Stomach smooth muscle (tissue), 2 donors: ENCODE measurements at regions not wholly inside any gene's neighbourhood (a gene's known extent, or its start where the extent isn't known, plus 50 kb on each side); places are given as distances from the start of the nearest gene placed in this dataset.

Experiments used
- H3K27ac ChIP-seq: one replicate; pipeline ENCODE4 v1.7.0; 2013; ENCODE audit warnings: mild to moderate bottlenecking, low read length, inconsistent platforms
- H3K27me3 ChIP-seq, 2 donors: one replicate each; pipeline ENCODE4 v1.7.0; 2013; ENCODE audit warnings: low read length in 2 of 2; ENCODE audit not compliant: insufficient read depth in 2 of 2, control insufficient read depth in 1 of 2
- H3K36me3 ChIP-seq, 2 donors: one replicate each; pipeline ENCODE4 v1.7.0; 2013; ENCODE audit warnings: low read length in 2 of 2; ENCODE audit not compliant: control insufficient read depth in 2 of 2, insufficient read depth in 2 of 2
- H3K4me1 ChIP-seq: one replicate; pipeline ENCODE4 v1.7.0; 2013; ENCODE audit warnings: low read length; ENCODE audit not compliant: control insufficient read depth, insufficient read depth
- H3K4me3 ChIP-seq, 2 donors: one replicate each; pipeline ENCODE4 v1.7.0; 2013; ENCODE audit warnings: low read length in 2 of 2
- H3K9ac ChIP-seq, 2 donors: one replicate each; pipeline ENCODE4 v1.7.0; 2013; ENCODE audit warnings: low read length in 2 of 2, mild to moderate bottlenecking in 1 of 2
- H3K9me3 ChIP-seq, 2 donors: one replicate each; pipeline ENCODE4 v1.7.0; 2013; ENCODE audit warnings: low read length in 2 of 2; ENCODE audit not compliant: control insufficient read depth in 2 of 2
- donor health status: healthy.
- donor health status: Pancreatic carcinoma.

DNA sequence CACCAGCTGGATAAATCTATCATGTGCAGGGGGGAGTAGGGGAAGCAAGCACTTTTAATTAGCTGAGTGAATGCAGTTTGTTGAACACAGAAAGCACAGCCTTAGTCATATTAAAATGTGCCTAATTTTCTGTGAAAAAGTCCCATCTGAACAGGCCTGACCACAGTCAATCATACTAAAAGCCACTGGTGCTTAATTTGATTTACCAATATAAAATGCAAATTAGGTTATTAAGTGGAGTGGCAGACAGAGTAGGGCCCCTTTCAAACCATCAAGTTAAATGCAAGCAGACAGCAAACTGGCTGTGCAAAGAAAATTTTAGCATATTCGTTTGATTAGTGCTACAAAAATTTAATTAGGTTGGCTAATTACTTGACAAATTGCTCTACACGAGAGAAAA lies 176.1 kb downstream of the ISL1 start:
- Histone ChIP-seq H3K4me1 (no peaks in the 10 kb centered on the region), H3K4me3 (no peak overlapping the region), H3K36me3 (no peaks in the 10 kb centered on the region), H3K27me3 (no peaks in the 10 kb centered on the region), H3K27ac (no peak overlapping the region), H3K9me3 (no peaks in the 10 kb centered on the region), H3K9ac (no peak overlapping the region)

DNA sequence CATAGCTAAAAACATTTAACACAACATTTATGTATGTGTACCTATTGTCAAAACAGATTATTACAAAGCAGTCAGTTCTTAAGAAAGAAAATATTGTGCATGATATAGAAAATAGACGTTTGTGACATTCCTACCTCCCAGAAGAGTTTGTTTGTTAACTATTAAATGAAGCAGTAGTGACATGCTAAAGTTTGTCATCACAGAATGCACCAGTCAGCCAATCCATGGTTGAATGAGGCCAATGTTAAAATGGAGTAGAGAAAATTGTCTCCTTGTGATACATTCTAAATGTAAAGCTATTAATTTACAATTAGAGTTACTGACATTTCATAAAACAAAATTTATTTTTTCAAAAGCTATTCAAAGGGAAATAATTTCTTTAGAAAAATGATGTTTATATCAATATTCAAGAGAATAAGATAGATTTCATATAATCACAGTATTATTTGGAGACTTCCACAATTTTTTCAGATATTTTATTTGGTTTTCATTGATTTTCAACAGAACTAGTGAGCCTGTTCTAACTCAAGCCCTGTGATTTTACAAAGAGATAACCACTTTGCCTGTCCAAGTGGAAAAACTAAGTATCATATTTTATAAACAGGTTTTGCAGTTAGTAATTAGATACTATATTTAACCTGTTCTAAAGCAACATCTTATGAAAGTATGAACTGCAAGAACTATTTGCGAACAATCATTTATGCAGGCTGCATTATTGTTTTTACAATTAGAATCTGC lies 176.8 kb downstream of the ISL1 start:
- no peaks in the 10 kb centered on the region for H3K4me1 ChIP-seq
- no peaks in the 10 kb centered on the region for H3K36me3 ChIP-seq
- no peak overlapping the region for H3K27ac ChIP-seq
- H3K27me3 ChIP-seq: no peaks in the 10 kb centered on the region
- H3K9me3 ChIP-seq: no peaks in the 10 kb centered on the region
- H3K4me3 ChIP-seq: no peak overlapping the region
- no peak overlapping the region for H3K9ac ChIP-seq

DNA sequence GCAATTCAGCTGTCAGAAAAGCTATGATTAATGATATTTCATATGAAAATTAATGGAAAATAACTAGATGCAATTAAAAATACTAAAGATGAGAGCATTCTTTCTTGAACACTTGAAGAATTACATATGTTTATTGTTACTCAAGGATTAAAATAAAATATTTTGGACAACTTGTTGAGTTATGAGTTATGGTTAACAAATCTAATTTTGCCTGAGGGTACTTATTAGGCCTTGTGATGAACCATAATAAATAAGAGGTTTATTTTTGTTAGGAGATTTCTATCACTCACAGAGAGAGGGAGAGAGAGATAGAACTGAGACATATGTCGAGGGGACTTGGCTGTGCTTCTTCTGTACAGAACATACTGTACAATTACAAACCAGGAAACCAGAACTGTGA lies 183.7 kb downstream of the ISL1 start:
- Histone ChIP-seq H3K4me1 (no peaks in the 10 kb centered on the region), H3K36me3 (no peaks in the 10 kb centered on the region), H3K27me3 (no peaks in the 10 kb centered on the region), H3K9ac (no peak overlapping the region), H3K4me3 (no peak overlapping the region), H3K27ac (no peak overlapping the region), H3K9me3 (no peaks in the 10 kb centered on the region)

DNA sequence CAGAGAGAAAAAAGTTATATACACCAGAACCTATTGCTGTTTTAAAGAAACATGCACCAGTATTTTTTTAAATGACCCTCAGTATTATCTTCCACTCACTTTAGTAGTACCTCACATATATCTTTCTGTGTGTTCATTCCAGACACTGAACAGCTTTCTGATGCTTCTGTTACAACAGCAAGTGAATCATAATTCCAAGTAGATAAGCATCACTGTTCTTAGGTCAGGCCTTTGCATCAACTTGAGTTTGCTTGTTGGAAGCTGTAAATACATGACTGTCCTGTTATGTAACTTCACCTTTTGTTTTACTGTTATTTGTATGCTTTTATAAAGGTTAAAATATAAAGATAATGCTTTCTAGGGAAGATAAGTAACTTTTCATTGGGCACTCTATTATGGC lies 184.4 kb downstream of the ISL1 start:
- Histone ChIP-seq H3K9ac (no peak overlapping the region), H3K9me3 (no peaks in the 10 kb centered on the region), H3K4me3 (no peak overlapping the region), H3K27ac (no peak overlapping the region), H3K4me1 (no peaks in the 10 kb centered on the region), H3K36me3 (no peaks in the 10 kb centered on the region), H3K27me3 (no peaks in the 10 kb centered on the region)

DNA sequence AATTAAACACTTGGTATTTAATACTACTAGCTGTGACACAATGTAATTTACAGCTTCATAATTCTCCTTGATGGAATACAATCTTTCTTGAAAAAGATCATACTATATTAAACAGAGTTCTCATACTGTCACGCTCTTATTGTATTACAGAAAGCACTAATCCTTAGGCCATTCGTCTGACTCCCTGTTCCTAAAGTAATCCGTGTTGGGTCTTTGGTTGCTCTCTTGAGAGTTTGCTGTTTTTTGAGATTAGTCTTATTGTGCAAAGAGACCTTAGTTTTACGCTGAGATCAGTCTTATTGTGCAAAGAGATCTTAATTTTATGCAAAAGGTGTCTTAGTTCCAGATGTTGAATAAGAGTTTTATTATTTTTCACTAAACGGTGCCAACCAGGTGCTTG lies 190.6 kb downstream of the ISL1 start:
- H3K4me3 ChIP-seq: no peak overlapping the region
- no peaks in the 10 kb centered on the region for H3K36me3 ChIP-seq
- H3K27ac ChIP-seq: no peak overlapping the region
- no peak overlapping the region for H3K9ac ChIP-seq
- no peaks in the 10 kb centered on the region for H3K9me3 ChIP-seq
- no peaks in the 10 kb centered on the region for H3K4me1 ChIP-seq
- no peaks in the 10 kb centered on the region for H3K27me3 ChIP-seq

DNA sequence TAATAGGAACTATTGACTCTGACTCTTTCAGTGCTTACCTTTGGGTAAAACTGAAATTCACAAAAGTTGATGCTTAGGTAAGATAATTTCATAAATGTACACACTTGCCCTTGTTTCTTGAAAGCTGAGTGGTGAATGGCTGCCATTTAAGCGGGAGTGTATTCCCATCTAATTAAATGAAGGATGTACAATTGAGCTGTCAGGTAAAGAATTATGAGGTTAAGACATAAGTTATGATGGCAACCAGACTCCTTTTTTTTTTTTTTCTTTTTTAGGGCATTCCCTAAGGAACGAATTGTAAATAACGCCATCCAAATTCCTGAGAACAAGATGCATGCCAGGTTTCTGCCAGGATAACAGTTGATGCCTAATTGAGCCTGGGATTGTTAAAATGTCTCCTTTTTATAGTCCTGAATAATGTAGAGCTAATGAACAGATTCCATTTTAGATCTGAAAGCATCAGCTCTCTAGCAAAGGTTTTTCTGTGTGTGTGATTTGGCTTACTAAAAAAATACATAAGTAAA lies 199.7 kb downstream of the ISL1 start:
- Histone ChIP-seq H3K9ac (no peak overlapping the region), H3K36me3 (no peaks in the 10 kb centered on the region), H3K27ac (no peak overlapping the region), H3K4me1 (no peaks in the 10 kb centered on the region), H3K4me3 (no peak overlapping the region), H3K27me3 (no peaks in the 10 kb centered on the region), H3K9me3 (no peaks in the 10 kb centered on the region)

DNA sequence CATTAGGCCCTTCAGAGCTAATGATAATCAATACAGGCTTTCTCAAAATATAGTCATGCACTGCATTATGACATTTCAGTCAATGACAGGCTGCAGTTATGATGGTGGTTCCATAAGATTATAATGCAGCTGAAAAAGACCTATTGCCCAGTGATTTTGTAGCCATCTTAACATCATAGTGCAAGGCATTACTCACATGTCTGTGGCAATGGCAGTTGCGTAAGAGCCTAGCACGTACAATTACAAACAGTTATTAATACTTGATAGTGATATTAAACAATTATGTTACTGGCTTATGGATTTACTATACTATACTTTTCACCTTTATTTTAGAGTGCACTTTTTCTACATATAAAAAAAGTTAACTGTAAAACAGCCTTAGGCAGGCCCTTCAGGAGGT lies 214.8 kb downstream of the ISL1 start:
- no peaks in the 10 kb centered on the region for H3K36me3 ChIP-seq
- no peak overlapping the region for H3K9ac ChIP-seq

DNA sequence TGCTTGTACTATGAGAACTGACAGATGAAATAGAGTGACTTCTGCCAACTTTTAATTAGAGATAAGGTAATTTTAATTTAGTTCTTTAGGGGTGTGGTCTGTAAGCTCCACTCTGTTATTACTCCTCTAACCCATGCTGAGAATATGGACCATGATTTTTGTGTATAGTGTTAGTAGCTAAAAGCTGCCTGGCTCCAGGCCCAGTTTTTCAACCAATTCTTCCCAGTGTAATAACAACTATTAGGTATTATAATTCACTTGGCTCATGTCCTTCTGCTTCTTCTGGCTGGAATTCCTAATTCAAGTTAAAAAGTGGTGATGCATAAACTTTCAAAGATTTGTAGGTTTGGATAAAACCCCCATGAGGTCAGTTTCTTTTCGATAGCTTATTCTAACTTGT lies 216.3 kb downstream of the ISL1 start:
- H3K27ac ChIP-seq: no peak overlapping the region

More for the DNA sequence above, 214.8 kb downstream of the ISL1 start:
- Histone ChIP-seq H3K9me3 (no peaks in the 10 kb centered on the region), H3K4me3 (no peak overlapping the region), H3K4me1 (no peaks in the 10 kb centered on the region), H3K27me3 (no peaks in the 10 kb centered on the region), H3K27ac (no peak overlapping the region)

DNA sequence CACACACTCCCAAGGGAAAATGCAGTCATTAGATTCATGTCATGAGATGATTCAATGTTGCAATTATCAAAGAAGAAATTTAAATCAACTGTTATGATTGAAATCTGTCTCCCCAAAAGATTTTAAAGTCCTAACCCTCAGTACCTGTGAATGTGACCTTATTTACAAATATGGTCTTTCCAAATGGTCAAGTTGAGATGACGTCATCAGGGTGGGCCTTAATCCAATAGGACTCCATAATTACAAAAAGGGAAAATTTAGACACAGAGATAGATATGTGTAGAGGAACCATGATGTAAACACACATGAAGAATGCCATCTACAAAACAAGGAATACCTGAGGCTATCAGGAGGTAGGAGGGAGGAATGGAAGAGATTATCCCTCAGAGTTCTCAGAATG lies 221.1 kb downstream of the ISL1 start:
- H3K4me1 ChIP-seq: no peaks in the 10 kb centered on the region
- no peaks in the 10 kb centered on the region for H3K36me3 ChIP-seq
- no peaks in the 10 kb centered on the region for H3K27me3 ChIP-seq
- H3K27ac ChIP-seq: no peak overlapping the region
- H3K9me3 ChIP-seq: no peaks in the 10 kb centered on the region
- no peak overlapping the region for H3K9ac ChIP-seq
- no peak overlapping the region for H3K4me3 ChIP-seq

More for the DNA sequence above, 216.3 kb downstream of the ISL1 start:
- H3K9me3 ChIP-seq: no peaks in the 10 kb centered on the region
- H3K9ac ChIP-seq: no peak overlapping the region
- H3K4me1 ChIP-seq: no peaks in the 10 kb centered on the region
- H3K4me3 ChIP-seq: no peak overlapping the region
- no peaks in the 10 kb centered on the region for H3K36me3 ChIP-seq
- no peaks in the 10 kb centered on the region for H3K27me3 ChIP-seq

DNA sequence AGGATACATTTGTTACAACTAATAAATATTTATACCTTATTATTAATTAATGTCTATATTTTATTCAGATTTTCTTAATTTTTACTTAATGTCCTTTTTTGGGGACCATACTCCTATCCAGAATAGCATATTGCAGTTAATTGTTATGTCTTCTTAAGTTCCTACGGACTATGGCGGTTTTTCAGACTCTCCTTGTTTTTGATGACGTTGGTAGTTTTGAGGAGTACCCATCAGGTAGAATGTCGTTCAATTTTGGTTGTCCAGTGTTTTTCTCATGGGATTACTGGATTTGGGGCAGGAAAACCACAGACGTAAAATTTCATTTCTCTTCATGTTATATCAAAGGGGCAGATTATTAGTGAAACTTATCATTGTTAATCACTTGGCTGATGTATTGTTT lies 223.7 kb downstream of the ISL1 start:
- H3K4me3 ChIP-seq: no peak overlapping the region
- no peaks in the 10 kb centered on the region for H3K9me3 ChIP-seq
- no peak overlapping the region for H3K9ac ChIP-seq
- H3K27ac ChIP-seq: no peak overlapping the region
- H3K27me3 ChIP-seq: no peaks in the 10 kb centered on the region
- H3K4me1 ChIP-seq: no peaks in the 10 kb centered on the region
- no peaks in the 10 kb centered on the region for H3K36me3 ChIP-seq

DNA sequence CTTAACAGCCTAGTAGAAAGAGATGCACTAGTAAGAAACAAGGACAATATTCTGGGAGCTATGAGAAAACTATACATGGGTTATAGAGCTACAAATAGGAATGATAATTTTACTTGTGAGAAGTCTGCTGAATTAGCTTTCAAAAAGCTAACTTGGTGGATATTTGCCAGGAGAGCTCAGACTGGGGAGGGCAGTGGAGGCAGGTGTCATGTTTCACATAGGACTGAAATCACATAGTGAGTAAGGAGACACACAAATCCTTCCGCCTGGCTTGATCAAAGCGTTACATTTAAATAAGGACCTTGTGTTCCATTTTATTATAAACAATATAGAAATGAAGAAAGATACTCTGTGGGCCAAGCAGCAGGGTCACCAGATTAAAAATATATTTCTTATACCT lies 235.0 kb downstream of the ISL1 start:
- no peak overlapping the region for H3K4me3 ChIP-seq
- no peaks in the 10 kb centered on the region for H3K4me1 ChIP-seq
- H3K27me3 ChIP-seq: no peaks in the 10 kb centered on the region
- no peak overlapping the region for H3K9ac ChIP-seq
- H3K9me3 ChIP-seq: no peaks in the 10 kb centered on the region
- H3K36me3 ChIP-seq: no peaks in the 10 kb centered on the region
- no peak overlapping the region for H3K27ac ChIP-seq
